ENCODE measurements at regions not wholly inside any gene's neighbourhood (a gene's known extent, or its start where the extent isn't known, plus 50 kb on each side); places are given as distances from the start of the nearest gene placed in this dataset.

DNA sequence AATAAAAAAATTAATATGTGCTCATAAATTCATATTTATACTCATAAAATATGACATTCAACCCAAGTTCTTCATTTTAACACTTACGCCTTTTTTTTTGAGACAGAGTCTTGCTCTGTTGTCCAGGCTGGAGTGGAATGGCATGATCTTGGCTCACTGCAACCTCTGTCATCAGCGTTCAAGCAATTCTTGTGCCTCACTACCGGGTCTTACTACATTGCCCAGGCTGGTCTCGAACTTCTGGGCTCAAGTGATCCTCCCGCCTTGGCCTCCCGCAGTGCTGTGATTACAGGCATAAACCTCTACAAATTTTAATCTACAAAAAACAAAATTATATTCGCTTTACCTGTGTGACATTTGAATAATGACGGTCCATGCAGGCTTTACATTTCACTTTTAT is 74.1 kb upstream of the SNRPN start:
- H2AFZ ChIP-seq (ENCODE audit: low read length), result no peak overlapping the region
- no peak overlapping the region for H4K5ac ChIP-seq (ENCODE audit: insufficient read length, low read depth, low read length)

More for the DNA sequence above, 74.1 kb upstream of the SNRPN start:
- no peak overlapping the region for H2BK5ac ChIP-seq (ENCODE audit: insufficient read length, low read length)
- no peaks in the 10 kb centered on the region for H3K79me1 ChIP-seq (ENCODE audit: insufficient read depth, low read depth, low read length, poor library complexity, severe bottlenecking)
- no CpG with 5 or more reads among the region's 8 CpGs for WGBS (ENCODE audit: extremely low coverage, insufficient read length, low lambda C conversion rate)
- no peak overlapping the region for H3K14ac ChIP-seq (ENCODE audit: insufficient read depth, low read length)
- Mint-ChIP-seq H3K27ac (peak overlapping the region in 1 of 3 experiments; percentile 31; a peak in 1 of 7 replicates), H3K27me3 (ENCODE audit: low read depth) (no peaks in the 10 kb centered on the region), H3K4me1 (peaks cover 25 to 27% of the 10 kb centered on the region in 2 experiments), H3K4me3 (no peak overlapping the region), H3K36me3 (ENCODE audit: insufficient read depth in 1 of 3, low read depth in 3 of 3) (peaks cover 0 to 6% (median 0%) of the 10 kb centered on the region in 3 experiments; a peak in 2 of 7 replicates), H3K9me3 (peaks cover 66 to 67% of the 10 kb centered on the region in 2 experiments)
- no peak overlapping the region for H2BK20ac ChIP-seq (ENCODE audit: low read depth, low read length, poor library complexity, severe bottlenecking)
- H2BK12ac ChIP-seq (ENCODE audit: insufficient read length, low read depth, low read length), result no peak overlapping the region
- H3K4ac ChIP-seq (ENCODE audit: low read depth, low read length), result no peak overlapping the region
- no peak overlapping the region for H3K18ac ChIP-seq (ENCODE audit: insufficient read length, low read depth, low read length)
- H3K56ac ChIP-seq (ENCODE audit: insufficient read length, low read depth, low read length), result no peak overlapping the region
- H3K4me2 ChIP-seq (ENCODE audit: insufficient read depth, insufficient read length, low read length), result no peak overlapping the region
- H3K4me1 ChIP-seq (ENCODE audit: insufficient read depth, low read length), result peaks cover 7% of the 10 kb centered on the region; the same call in 1 of the 2 replicates
- no peak overlapping the region for H2AK5ac ChIP-seq (ENCODE audit: insufficient read length, low read length)
- H3K27me3 ChIP-seq (ENCODE audit: insufficient read depth, low read length), result no peaks in the 10 kb centered on the region
- no peaks in the 10 kb centered on the region for H3K23me2 ChIP-seq (ENCODE audit: insufficient read length, low read depth, low read length, poor library complexity, severe bottlenecking)
- no peaks in the 10 kb centered on the region for H4K20me1 ChIP-seq (ENCODE audit: control insufficient read depth, insufficient read depth, insufficient read length)
- H4K8ac ChIP-seq (replicated peaks; ENCODE audit: insufficient read length, low read depth, low read length), result no peak overlapping the region
- H3T11ph ChIP-seq (ENCODE audit: low read length), result no peak overlapping the region
- no peaks in the 10 kb centered on the region for H3K79me2 ChIP-seq (ENCODE audit: insufficient read depth, low read length)
- peaks cover 16% of the 10 kb centered on the region for H3K9me3 ChIP-seq (ENCODE audit: control insufficient read depth, low read depth, low read length)
- no peak overlapping the region for H3K23ac ChIP-seq (ENCODE audit: insufficient read length, low read depth, low read length)
- DNase-seq, result no peak
- no peak overlapping the region for H4K91ac ChIP-seq (ENCODE audit: insufficient read length, low read depth, low read length)
- no peak overlapping the region for H2BK120ac ChIP-seq (ENCODE audit: low read depth, low read length, poor library complexity, severe bottlenecking)
- no peak overlapping the region for H3K9ac ChIP-seq (ENCODE audit: extremely low read depth, insufficient read length, low read length)
- no peak for TF ChIP-seq CTCF (conservative IDR thresholded peaks at IDR 0.05)
- H2BK15ac ChIP-seq (ENCODE audit: low read depth, low read length), result no peak overlapping the region
- H3K27ac ChIP-seq (ENCODE audit: insufficient read length, low read depth, low read length), result no peak overlapping the region

Data from H9 (cell line).